ENCODE measurements at regions not wholly inside any gene's neighbourhood (a gene's known extent, or its start where the extent isn't known, plus 50 kb on each side); places are given as distances from the start of the nearest gene placed in this dataset.
A peak's percentile ranks its signal among the peaks of the same experiment; 100 is the strongest.

DNA sequence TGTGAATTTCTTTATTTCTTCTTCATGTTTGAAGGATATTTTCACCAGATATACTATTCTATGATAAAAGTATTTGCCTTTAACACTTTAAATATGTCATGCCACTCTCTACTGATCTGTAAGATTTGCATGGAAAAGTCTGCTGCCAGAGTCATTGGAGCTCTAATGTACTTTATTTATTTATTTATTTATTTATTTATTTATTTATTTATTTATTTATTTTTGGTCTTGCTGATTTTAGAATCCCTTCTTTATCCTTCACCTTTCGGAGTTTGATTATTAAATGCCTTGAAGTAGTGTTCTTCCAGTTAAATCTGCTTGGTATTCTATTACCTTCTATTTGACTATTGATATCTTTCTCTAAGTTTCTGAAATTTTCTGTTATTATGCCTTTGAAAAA is 1669.6 kb downstream of the OTOL1 start:
- Histone ChIP-seq H3K27ac (no peak overlapping the region), H3K4me1 (no peaks in the 10 kb centered on the region), H3K4me2 (no peak overlapping the region), H3K9me3 (0 out of 3 replicates have a peak, but pooled peaks cover 3% of the 10 kb centered on the region), H3K4me3 (no peak overlapping the region)
- TF ChIP-seq KDM1A (IDR thresholded peaks at IDR 0.05; ENCODE audit: low read depth) (no peak), ZC3H11A (IDR thresholded peaks at IDR 0.05) (peak; percentile 91), JUNB (IDR thresholded peaks at IDR 0.05) (no peak), MYC (IDR thresholded peaks at IDR 0.05; ENCODE audit: borderline replicate concordance, low read length) (no peak)
- no peak for ATAC-seq
- 50% methylated on average over 1 of the region's 1 CpG for WGBS (ENCODE audit: missing lambda C conversion rate)
- POLR2A ChIA-PET = no interaction called here
- CTCF ChIA-PET = no interaction called here
- no peak for DNase-seq (ENCODE audit: low read depth in 1 of 2, low spot score in 1 of 2)
- no peak for FAIRE-seq

DNA sequence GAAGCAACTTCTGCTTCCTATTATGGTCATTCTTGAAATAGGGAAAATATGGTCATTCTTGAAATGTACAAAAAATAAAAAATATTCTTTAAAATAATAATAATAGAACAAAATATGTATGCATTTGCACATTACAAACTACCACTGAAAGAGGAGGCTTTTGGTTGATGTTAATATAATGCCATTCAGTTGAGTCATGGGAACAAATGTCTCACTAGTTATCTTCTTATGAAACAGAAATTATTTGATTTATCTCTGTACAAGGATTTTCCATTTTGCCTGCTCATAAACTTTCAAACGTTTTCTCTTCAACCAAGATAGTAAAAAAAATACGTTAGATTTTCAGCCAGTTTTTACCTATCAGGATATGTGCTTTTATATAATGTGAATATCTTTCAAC is 1662.7 kb downstream of the OTOL1 start:
- WGBS (ENCODE audit: missing lambda C conversion rate) = 5% methylated on average over 2 of the region's 2 CpGs

DNA sequence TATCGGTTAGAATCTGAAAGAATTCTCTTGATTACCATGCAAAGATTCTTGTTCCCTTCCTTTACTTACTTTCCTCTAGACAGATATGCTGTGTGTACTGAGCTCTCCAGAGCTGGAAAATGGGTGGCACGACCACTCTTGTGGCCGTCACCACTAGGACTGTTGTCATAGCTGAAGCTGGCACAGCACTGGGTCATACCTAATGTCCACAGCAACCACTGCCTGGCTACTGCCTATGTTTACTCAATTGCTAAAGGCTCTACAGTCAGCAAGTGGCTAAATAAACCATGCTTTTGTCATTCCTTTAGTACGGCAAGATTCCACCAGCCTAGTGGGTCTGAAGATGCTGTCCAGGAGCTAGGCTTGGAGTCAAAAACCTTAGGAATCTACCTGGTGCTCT is 1643.0 kb downstream of the OTOL1 start:
- FAIRE-seq = no peak
- Histone ChIP-seq H3K4me2 (no peak overlapping the region), H3K4me3 (no peak overlapping the region), H3K4me1 (no peaks in the 10 kb centered on the region), H3K9me3 (no peaks in the 10 kb centered on the region), H3K27ac (no peak overlapping the region)
- 52% methylated on average over 4 of the region's 4 CpGs for WGBS (ENCODE audit: missing lambda C conversion rate)
- ChIA-PET POLR2A (no interaction called here), CTCF (no interaction called here)
- no peak for ATAC-seq
- DNase-seq (ENCODE audit: low read depth in 1 of 2, low spot score in 1 of 2) = no peak
- no peak for TF ChIP-seq ESRRA (IDR thresholded peaks at IDR 0.05; ENCODE audit: borderline replicate concordance, low read length)
- no peak for TF ChIP-seq HDAC2 (IDR thresholded peaks at IDR 0.05)
- TF ChIP-seq CHD4 (IDR thresholded peaks at IDR 0.05; ENCODE audit: borderline replicate concordance) = no peak
- TF ChIP-seq HOXB5 (CRISPR knock-in tag; IDR thresholded peaks at IDR 0.05) = no peak
- TF ChIP-seq CBX2 (IDR thresholded peaks at IDR 0.05; ENCODE audit: borderline replicate concordance, low read depth) = no peak
- TF ChIP-seq, protein P1, sequence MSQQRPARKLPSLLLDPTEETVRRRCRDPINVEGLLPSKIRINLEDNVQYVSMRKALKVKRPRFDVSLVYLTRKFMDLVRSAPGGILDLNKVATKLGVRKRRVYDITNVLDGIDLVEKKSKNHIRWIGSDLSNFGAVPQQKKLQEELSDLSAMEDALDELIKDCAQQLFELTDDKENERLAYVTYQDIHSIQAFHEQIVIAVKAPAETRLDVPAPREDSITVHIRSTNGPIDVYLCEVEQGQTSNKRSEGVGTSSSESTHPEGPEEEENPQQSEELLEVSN (IDR thresholded peaks at IDR 0.05; ENCODE audit: borderline replicate concordance, low read depth) = no peak
- no peak for TF ChIP-seq CEBPB (IDR thresholded peaks at IDR 0.05)
- TF ChIP-seq RFX5 (IDR thresholded peaks at IDR 0.05) = no peak
- TF ChIP-seq KDM5A (IDR thresholded peaks at IDR 0.05) = no peak
- no peak for TF ChIP-seq NFE2L2 (conservative IDR thresholded peaks at IDR 0.05; ENCODE audit: low read length)
- TF ChIP-seq BHLHE40 (IDR thresholded peaks at IDR 0.05; ENCODE audit: low read depth, low read length) = no peak
- no peak for TF ChIP-seq FOSL2 (IDR thresholded peaks at IDR 0.05)
- TF ChIP-seq FOSL2 (CRISPR knock-in tag; IDR thresholded peaks at IDR 0.05) = no peak
- TF ChIP-seq, protein P2, sequence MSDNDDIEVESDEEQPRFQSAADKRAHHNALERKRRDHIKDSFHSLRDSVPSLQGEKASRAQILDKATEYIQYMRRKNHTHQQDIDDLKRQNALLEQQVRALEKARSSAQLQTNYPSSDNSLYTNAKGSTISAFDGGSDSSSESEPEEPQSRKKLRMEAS (IDR thresholded peaks at IDR 0.05) = no peak
- TF ChIP-seq SMC3 (IDR thresholded peaks at IDR 0.05) = no peak
- TF ChIP-seq PHF8 (IDR thresholded peaks at IDR 0.05; ENCODE audit: borderline replicate concordance, low read depth) = no peak
- no peak for TF ChIP-seq GATA3 (IDR thresholded peaks at IDR 0.05; ENCODE audit: borderline replicate concordance)
- no peak for TF ChIP-seq POLR2AphosphoS2 (conservative IDR thresholded peaks at IDR 0.05; ENCODE audit: low read length)
- no peak for TF ChIP-seq JUN (IDR thresholded peaks at IDR 0.05)

More for the DNA sequence above, 1662.7 kb downstream of the OTOL1 start:
- CTCF ChIA-PET = no interaction called here
- TF ChIP-seq, protein P3, sequence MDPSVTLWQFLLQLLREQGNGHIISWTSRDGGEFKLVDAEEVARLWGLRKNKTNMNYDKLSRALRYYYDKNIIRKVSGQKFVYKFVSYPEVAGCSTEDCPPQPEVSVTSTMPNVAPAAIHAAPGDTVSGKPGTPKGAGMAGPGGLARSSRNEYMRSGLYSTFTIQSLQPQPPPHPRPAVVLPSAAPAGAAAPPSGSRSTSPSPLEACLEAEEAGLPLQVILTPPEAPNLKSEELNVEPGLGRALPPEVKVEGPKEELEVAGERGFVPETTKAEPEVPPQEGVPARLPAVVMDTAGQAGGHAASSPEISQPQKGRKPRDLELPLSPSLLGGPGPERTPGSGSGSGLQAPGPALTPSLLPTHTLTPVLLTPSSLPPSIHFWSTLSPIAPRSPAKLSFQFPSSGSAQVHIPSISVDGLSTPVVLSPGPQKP (IDR thresholded peaks at IDR 0.05; ENCODE audit: low read depth, low read length) = no peak
- TF ChIP-seq HOXA7 (CRISPR knock-in tag; IDR thresholded peaks at IDR 0.05) (no peak), MYC (IDR thresholded peaks at IDR 0.05; ENCODE audit: borderline replicate concordance, low read length) (no peak), POLR2AphosphoS2 (conservative IDR thresholded peaks at IDR 0.05; ENCODE audit: low read length) (no peak), NPAS2 (CRISPR knock-in tag; IDR thresholded peaks at IDR 0.05; ENCODE audit: borderline replicate concordance) (no peak)
- Histone ChIP-seq H3K27ac (no peak overlapping the region), H3K9me3 (no peaks in the 10 kb centered on the region), H3K4me2 (no peak overlapping the region), H3K4me3 (no peak overlapping the region), H3K4me1 (no peaks in the 10 kb centered on the region)
- DNase-seq (ENCODE audit: low read depth in 1 of 2, low spot score in 1 of 2) (no peak), FAIRE-seq (no peak), ATAC-seq (no peak)
- POLR2A ChIA-PET = no interaction called here

Data from A549 (cell line).